ENCODE measurements at regions not wholly inside any gene's neighbourhood (a gene's known extent, or its start where the extent isn't known, plus 50 kb on each side); places are given as distances from the start of the nearest gene placed in this dataset.

DNA sequence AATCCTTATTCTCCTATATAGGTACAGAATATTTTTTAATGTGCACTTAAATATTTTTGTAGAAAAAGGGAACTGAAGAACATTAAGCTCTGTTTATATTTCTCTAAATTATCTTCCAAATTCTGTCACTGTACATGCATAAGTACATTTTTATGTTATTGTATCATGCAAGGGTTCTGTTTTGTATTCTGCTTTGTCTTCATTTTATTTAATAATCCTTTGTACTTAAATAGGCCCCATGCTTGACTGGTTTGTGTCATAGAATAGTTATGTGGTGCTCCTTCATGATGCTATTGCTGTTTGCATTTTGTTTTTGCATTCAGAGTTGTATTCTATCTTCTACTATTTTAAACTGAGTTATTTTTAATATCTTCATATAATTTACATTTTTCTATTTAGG lies 111.9 kb upstream of the EDNRA start:
- no peak for DNase-seq

DNA sequence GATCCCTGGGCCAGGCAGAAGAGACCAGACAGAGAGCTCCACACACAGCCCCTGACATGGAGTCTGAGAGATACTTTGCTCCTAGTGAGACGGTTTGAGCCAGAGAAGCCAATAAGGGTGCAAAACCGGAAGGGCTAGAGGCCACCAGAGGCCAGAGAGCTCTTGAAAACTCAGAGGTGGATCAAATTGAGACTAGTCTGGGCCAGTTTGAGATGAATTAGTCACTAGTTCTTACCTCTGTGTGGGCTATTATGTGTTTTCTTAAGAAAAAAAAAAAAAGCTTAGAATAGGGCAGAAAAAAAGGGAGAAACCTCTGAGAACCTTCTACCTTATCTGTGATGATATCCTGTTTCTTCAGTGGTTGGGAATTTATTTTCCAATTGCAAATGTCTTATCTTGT lies 110.4 kb upstream of the EDNRA start:
- no peak for DNase-seq

DNA sequence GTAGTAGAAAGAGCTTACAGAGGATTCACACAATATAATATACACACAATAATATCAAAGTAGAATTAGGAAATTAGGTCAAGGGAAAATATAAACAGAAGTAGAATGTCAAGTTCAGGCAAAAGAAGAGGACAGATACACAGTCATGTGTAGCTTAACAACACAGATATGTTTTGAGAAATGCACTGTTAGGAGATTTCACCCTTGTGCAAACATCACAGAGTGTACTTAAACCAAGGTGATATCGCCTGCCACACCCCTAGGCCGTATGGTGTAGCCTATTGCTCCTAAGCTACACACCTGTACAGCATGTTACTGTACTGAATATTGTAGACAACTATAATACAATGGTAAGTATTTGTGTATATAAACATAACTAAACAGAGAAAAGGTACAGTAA lies 110.0 kb upstream of the EDNRA start:
- DNase-seq: no peak

DNA sequence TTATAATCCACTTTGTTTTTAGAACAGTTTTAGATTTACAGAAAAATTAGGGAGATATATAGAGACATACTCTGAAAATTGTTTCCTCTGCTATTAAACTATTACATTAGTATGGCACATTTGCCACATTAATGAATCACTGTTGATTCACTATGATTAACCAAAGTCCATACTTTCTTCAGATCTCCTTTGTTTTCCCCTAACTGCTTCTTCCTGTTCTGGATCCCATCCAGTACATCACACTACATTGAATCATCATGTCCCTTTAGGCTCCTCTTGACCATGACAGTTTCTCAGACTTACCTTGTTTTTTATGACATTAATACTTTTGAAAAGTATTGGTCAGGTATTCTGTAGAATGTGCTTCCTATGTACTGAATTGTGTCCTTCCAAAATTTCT lies 109.2 kb upstream of the EDNRA start:
- no peak for DNase-seq

DNA sequence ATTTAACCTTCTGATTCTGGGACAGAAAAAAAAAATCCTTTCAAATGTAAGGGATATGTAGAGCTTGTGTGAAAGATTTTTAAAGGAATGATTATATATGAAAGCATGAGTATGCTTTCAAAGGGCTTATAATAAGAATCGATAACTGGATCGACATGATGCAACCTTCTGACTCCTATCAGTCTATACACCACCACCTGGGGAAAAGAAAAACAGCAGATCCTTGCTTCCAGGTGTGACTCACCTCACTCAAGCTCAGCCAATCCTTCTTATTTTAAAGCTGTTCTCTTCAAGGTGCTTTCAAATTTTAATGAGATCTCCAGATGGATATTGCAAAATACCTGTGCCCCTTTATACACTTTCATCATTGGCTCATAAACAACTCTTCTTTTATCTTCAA lies 102.1 kb upstream of the EDNRA start:
- no peak for DNase-seq

DNA sequence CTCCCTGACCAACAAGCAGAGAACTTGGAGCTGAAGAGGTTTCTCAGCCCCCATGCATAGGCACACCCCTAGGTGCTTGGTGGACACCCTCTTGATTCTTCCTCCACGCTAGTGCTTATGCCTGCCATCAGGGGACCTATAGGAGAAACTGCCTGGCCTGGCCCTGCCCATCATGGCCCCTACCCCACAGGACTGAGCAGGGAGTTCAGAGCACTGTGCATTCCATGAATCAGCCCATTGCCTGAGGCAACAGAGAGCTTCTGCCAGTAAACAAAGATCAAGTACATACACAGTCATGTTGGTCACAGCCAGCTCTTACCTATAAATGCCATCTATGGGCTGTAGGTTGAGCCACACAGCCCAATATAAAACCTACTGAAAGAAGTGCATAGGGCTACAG lies 99.1 kb upstream of the EDNRA start:
- no peak for DNase-seq

DNA sequence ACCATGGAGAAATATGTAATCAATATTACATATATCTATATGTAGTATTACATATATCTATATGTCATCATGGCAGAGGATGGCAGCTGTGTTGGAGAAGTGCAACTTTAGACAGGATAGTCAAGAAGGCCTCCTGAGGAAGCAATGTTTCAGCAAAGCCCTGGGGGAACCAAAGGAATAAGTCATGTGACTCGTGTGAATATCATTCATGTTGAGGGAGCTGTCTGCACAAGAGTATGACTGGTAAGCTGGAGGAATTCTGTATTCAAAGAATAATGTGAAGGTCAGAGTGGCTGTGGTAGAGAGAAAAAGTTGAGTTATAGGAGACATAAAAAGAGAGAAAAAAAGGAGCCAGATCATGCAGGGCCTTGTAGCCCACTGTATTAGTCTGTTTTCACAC lies 92.9 kb upstream of the EDNRA start:
- DNase-seq: no peak

DNA sequence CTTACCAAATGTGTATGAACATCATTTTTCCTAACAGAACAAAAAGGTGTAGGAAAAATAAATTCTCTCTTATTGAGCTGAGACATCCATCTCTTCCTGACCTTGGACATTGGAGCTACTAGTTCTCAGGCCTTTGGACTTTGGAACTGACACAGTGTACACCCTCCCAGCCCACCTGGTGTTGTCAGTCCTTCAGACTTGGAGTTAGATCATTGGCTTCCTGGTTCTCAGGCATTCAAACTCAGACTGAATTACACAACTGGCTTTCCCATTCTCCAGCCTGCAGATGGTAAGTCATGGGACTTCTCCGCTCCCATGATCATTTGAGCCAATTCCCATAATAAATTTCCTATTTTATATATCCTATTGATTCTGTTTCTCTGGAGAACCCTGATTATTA lies 84.8 kb upstream of the EDNRA start:
- DNase-seq: no peak

DNA sequence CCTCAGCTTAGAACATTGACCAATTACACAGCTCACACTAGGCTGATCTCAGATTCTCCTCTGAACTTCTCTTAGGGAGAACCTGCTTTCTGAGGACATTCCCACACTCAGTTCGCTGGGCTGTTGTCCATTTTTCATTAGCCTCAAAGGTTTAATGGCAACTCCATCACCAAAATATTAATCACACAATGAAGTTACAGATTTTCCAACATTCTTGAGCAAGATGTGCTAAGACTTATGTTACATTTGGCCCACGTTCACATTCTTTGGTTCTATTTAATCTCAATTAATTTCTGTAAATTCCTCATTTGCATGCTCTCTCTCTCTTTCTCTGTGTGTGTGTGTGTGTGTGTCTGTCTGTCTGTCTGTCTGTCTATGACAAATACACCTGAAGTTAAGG lies 82.3 kb upstream of the EDNRA start:
- no peak for DNase-seq

DNA sequence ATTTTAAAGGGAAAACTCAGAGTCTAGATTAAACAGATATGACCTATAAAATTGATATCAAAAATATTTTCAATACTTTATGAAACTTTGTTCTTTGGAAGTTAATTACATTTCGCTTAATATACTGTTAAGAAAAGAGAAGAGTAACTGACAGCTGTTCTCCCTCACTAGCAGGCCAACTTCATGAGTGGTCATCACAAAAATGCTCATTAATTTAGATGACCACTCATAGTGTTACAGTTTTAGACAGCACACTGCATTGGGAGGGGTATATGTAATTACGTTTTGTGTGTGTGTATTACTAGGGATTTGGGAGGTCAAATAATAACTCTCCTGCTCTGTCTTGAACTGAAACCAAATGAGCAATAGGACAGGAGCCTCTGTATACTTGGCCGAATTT lies 80.2 kb upstream of the EDNRA start:
- DNase-seq: no peak

DNA sequence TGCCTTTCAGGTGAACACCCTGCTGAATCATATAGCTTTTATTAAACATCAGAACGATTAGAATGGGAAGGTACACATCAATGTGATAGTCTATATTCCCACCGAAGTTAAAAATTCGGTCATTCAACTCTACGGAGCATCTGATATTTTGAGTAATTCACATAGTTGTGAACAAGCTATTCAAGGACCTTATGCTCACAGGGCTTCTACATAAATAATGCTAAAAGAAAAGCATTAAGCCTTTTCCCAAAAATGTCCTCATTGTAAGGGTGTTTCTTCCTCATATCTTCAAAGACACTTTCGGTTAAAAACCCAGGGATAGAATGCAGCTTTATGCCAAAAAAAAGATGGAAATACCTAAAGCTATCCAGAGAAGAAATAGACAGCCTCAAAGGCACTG lies 79.7 kb upstream of the EDNRA start:
- DNase-seq: no peak

DNA sequence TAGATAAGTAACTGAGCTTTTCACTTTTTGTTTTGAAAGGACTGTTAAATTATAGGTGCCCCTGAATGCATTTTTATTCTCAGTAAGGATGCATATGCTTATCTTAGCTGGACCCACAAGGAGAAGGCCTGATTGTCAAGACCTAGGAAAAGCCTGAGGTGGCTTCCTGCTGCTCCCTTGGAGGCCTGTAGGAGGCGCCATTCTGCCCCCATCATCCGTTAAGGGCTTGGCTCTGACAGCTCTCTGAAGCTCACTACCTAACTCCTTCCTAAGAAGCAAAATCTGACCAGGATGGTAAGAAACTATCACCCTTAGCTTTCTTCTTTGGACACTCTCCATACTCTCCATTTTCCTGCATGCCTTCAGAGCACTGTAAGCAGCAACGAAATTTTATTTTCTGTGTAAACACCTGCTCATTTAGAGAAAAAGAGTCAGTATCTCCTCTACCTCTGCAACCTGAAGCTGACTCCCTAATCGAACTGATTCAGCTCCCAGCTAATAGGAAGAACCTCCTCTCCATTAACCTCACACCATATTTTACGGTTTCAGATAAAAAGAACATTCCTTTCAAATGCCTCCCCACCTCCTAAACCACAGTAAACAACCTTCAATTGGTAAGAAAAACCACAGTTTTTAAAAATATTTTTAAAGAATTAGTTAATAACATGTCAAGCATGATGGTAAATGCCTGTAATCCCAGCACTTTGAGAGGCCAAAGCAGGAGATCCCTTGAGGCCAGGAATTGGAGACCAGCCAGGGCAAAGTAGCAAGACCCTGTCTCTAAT lies 73.4 kb upstream of the EDNRA start:
- DNase-seq: no peak

DNA sequence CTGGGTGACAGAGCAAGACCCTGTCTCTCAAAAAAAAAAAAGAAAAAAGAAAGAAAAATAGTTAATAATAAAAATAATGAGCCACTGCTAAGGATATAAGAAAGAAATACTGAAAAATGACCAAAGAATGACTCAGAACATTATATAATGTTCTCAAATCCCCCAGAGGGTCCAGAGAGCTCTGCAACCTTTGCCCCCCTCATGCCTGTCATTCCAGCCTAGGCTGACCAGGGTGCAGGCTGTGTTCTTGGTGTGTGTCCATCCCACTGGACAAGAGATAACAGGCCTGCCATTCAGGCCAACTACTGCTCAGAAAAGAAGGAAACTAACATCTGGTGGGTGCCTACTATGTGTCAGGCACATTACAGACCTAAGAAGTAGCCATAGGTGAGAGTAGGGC lies 72.7 kb upstream of the EDNRA start:
- no peak for DNase-seq

DNA sequence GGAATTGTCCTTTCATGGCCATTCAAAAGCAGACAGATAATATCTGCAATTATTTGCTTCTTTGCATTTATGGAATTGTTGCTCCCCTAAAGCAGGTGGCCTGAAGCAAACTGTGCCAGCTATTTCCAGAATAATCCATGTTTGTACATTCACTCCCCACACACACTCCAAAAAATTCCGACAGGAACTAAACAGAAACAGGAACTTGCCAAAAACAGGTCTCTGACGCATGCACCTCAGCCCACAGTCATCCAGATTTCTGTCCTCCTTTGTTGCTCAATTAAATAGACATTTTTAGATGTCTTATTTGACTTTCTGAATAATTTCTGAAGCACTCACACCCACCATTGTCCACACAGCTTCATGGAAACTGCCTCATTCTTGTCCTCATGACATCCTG lies 71.5 kb upstream of the EDNRA start:
- DNase-seq: no peak

DNA sequence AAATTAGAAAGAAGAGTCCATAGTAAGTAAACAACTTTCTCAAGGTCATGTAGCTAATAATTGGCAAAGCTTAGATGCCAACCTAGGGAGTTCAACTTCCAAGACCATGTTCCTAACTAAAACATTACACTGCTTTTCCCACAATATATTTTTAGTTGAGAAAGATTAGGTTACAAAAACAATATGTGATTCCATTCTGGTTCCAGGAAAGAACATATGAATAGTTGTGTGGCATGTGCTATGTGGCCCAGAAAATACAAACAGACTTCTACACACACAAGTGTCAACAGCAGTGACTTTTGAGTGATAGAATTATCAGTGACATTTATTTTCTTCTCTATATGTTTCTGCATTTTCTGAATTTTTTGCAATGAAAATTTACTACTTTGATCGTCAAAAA lies 62.7 kb upstream of the EDNRA start:
- DNase-seq: no peak

DNA sequence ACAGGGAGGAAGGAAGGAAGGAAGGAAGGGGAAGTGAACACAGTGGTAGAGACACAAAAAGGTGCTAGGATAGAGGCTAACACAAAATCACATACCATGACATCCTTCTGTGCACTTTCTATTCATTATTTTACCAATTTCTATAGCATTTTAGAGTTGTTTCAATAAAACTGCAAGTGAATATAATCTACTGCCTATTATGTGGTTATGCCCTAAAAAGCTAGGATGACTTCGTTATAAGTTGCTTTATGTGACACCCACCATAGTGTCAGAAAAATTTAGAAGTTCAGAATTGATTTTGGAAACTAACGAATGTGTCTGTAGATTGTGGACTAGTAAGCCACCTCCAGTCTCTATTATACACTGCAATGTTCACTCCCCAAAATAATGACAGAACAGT lies 59.4 kb upstream of the EDNRA start:
- DNase-seq: no peak

DNA sequence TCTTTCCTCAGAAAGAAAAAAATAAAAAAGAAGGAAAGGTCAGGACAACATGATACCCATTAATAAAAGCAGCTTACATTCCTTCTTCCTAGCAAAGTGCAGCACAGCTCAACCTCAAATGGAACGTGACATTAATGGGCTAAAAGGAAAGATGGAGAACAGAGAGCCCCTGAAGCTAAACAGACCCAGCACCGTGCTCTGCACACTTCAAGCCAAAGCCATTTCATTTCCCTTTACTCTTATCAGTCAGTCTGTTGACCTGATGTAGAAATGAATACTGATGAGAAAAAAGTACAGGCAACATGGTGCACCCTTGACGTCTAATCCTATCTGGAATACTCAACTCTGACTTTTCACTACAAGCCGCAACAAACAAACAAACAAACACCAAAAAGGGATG lies 57.7 kb upstream of the EDNRA start:
- DNase-seq: no peak

DNA sequence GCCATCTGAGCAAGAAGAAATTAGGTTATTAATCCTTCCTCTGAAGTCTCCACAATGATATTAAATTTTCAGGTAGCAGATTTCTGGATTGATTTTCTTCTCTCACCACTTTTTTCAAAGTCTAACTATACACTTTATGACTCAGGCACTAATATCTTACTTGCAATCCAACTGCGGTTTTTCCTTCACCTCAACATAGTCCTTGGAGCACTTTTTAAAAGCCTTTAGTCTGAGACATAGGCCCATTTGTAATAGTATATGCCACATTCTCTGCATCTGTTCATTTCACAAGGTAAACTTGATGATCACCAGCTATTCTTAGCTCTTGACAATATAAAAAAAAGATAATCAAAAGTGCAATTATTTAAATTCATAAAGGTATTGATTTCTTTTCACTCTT lies 55.9 kb upstream of the EDNRA start:
- no peak for DNase-seq

DNA sequence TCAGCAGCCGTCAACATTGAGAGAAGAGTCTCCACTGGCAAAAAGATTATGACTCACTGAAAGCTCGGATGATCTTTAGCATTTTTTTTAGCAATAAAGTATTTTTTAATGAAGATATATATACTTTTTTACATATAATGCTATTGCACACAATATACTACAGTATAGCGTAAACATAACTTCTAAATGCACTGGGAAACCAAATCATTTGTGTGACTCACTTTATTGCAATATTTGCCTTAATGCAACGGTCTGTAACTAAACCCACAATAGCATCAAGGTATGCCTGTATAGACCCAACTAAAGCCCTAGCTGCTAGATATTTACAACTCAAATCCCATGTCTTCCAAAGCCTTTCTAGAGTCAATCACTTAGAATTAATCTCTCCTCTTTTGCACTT lies 52.3 kb upstream of the EDNRA start:
- DNase-seq: no peak

DNA sequence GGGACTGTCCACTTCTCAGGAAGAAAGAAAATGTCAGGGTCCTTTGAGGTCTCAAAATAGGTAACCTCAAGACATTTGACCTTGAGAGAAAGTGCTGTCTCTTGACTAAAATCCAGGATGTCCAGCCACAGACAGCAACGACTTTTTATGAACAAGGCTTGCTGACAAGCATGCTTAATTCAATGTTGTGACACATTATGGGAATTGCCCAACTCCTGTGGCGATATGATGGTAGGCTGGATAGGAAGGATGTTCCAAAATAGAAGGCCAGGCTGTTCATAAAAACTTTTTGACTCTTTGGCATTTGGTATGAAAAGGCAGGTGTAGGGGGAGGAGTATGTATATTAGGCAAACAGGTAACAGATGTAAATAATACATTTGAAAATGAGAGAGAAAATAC lies 50.8 kb upstream of the EDNRA start:
- no peak for DNase-seq
